Spinal cord (tissue), 9 donors: ENCODE measurements at regions not wholly inside any gene's neighbourhood (a gene's known extent, or its start where the extent isn't known, plus 50 kb on each side); places are given as distances from the start of the nearest gene placed in this dataset.
A peak's percentile ranks its signal among the peaks of the same experiment; 100 is the strongest.

Experiments used
- DNase-seq, 6 donors: peaks; one replicate each; pipeline versions ENCODE4 v3.0.0 to v3.0.0-alpha.2; 2013 to 2015; ENCODE audit warnings: low spot score in 6 of 6, low read depth in 4 of 6
- H3K27ac ChIP-seq: one replicate; pipeline ENCODE4 v1.5.1; 2013; ENCODE audit warnings: low read depth, low read length, control low read depth
- H3K27me3 ChIP-seq: one replicate; pipeline ENCODE4 v1.6.1; 2013; ENCODE audit warnings: low read length; ENCODE audit not compliant: control insufficient read depth, insufficient read depth
- H3K36me3 ChIP-seq: one replicate; pipeline ENCODE4 v1.6.1; 2013; ENCODE audit warnings: low read length; ENCODE audit not compliant: control insufficient read depth, insufficient read depth
- H3K4me1 ChIP-seq: one replicate; pipeline ENCODE4 v1.6.1; 2013; ENCODE audit warnings: low read length; ENCODE audit not compliant: control insufficient read depth, insufficient read depth
- H3K4me3 ChIP-seq: one replicate; pipeline ENCODE4 v1.5.1; 2013; ENCODE audit warnings: low read depth, low read length, control low read depth
- H3K9me3 ChIP-seq: one replicate; pipeline ENCODE4 v1.6.1; 2013; ENCODE audit warnings: low read length; ENCODE audit not compliant: control insufficient read depth, insufficient read depth
- WGBS: methylation state at CpG from one replicate; pipeline ENCODE4 v1.1.5; 2013; ENCODE audit warnings: missing lambda C conversion rate; ENCODE audit not compliant: insufficient coverage; 5-methylcytosine and 5-hydroxymethylcytosine counted together
- donor health status: healthy.

DNA sequence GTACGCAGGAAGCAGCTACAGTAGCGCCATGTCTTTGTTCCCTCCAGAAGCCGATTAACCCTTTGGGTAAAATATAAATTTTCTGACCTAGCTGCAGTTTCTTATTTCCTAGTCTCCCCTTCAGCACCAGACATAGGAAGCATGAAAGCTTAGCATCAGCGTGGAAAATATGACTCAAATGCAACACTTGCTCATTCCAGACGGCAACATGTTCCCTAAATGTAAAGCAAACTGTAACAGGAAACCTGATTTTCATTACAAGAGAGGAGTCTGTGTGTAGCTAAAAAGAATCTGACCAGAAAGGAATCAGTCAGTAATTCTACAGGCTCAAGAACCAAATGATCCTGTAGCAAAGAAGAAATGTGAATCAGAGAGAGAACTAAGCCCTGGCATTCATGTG is 219.2 kb downstream of the C7orf25 start:
- Histone ChIP-seq H3K4me1 (no peaks in the 10 kb centered on the region), H3K27me3 (no peaks in the 10 kb centered on the region), H3K27ac (no peak overlapping the region), H3K4me3 (no peak overlapping the region), H3K36me3 (no peaks in the 10 kb centered on the region), H3K9me3 (no peaks in the 10 kb centered on the region)
- WGBS: 79% methylated on average over 3 of the region's 5 CpGs
- peak in 1 of 6 donors; percentile 42 for DNase-seq

GRCh38 chr7:42690794-42691639 is 220.9 kb downstream of the C7orf25 start:
- Histone ChIP-seq H3K9me3 (no peaks in the 10 kb centered on the region), H3K4me1 (peaks cover 3% of the 10 kb centered on the region), H3K36me3 (no peaks in the 10 kb centered on the region), H3K27me3 (no peaks in the 10 kb centered on the region), H3K27ac (no peak overlapping the region), H3K4me3 (no peak overlapping the region)
- WGBS: 68% methylated on average over 11 of the region's 11 CpGs
- peak in 2 of 6 donors; percentile 63 to 79 for DNase-seq

DNA sequence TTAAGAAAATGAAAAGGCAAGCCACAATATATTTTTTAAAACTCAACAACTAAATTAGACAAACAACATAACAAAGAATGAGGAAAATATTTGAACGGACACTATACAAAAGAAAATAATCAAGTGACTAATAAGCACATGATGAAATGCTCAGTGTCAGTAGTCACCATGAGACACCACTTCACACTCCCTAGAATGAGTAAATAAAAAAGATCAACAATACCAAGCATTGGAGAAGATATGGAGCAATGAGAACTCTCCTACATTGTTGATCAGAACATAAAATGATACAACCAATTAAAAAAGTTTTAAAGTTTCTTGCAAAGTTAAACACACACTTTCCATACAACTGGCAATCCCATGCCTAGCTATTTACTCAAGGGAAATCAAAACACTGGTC is 222.2 kb downstream of the C7orf25 start:
- Histone ChIP-seq H3K27ac (no peak overlapping the region), H3K4me3 (no peak overlapping the region)
- WGBS: no CpG with 5 or more reads among the region's 1 CpG

DNA sequence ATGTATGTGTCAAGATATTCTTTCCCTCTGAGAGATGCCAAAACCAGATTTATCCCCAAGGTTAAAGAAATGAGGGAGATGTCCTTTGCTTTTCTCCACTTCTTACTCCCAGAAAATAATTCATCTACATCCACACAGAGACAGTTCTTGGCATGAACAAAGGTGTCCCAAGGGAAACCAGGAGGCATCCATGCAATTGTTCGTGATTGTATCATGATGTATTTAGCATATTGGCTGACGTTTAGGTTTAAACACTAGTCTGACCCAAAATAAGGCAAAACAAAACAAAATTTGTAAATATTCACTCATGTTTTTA is 223.9 kb downstream of the C7orf25 start:
- no peaks in the 10 kb centered on the region for H3K27me3 ChIP-seq
- no peaks in the 10 kb centered on the region for H3K36me3 ChIP-seq
- DNase-seq: peak in 1 of 6 donors; percentile 32
- WGBS: no CpG with 5 or more reads among the region's 2 CpGs
- no peaks in the 10 kb centered on the region for H3K9me3 ChIP-seq
- no peak overlapping the region for H3K27ac ChIP-seq
- H3K4me3 ChIP-seq: no peak overlapping the region
- peaks cover 7% of the 10 kb centered on the region for H3K4me1 ChIP-seq

More for the DNA sequence above, 222.2 kb downstream of the C7orf25 start:
- DNase-seq: no peak
- Histone ChIP-seq H3K9me3 (no peaks in the 10 kb centered on the region), H3K4me1 (peaks cover 7% of the 10 kb centered on the region), H3K27me3 (no peaks in the 10 kb centered on the region), H3K36me3 (no peaks in the 10 kb centered on the region)

- Histone ChIP-seq H3K4me1 (peaks cover 7% of the 10 kb centered on the region), H3K4me3 (no peak overlapping the region), H3K27ac (no peak overlapping the region), H3K36me3 (no peaks in the 10 kb centered on the region), H3K27me3 (no peaks in the 10 kb centered on the region), H3K9me3 (no peaks in the 10 kb centered on the region)
- 48% methylated on average over 2 of the region's 9 CpGs for WGBS
- peak in 1 of 6 donors; percentile 72 for DNase-seq
Measured at GRCh38 chr7:42687211-42688055, 224.4 kb downstream of the C7orf25 start.

- WGBS: 49% methylated on average over 4 of the region's 12 CpGs
- H3K27me3 ChIP-seq: no peaks in the 10 kb centered on the region
- H3K4me3 ChIP-seq: no peak overlapping the region
- no peak overlapping the region for H3K27ac ChIP-seq
- peak in 2 of 6 donors; percentile 16 to 54 for DNase-seq
- no peaks in the 10 kb centered on the region for H3K9me3 ChIP-seq
- peaks cover 7% of the 10 kb centered on the region for H3K4me1 ChIP-seq
- no peaks in the 10 kb centered on the region for H3K36me3 ChIP-seq
Measured at GRCh38 chr7:42686594-42687156, 225.2 kb downstream of the C7orf25 start.

DNA sequence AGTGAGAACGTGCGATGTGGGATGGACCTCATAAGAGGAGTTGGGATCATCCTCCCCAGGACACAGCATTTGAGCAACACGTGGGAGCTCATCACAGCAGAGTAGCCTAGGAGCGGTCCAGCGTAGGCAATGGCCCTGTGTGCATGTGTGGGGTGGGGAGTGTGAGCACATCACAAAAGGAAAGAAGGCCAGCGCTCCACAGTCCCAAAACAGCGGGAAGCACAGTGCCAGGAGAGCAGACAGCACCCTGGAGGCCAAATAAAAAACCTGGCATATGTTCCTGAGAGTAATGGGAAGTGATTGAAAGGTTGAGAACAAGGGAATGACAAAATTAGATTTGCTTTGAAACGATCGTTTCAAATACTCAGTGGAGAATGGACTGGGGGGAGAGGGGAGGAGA is 226.0 kb downstream of the C7orf25 start:
- DNase-seq: peak in 1 of 6 donors; percentile 17
- peaks cover 7% of the 10 kb centered on the region for H3K4me1 ChIP-seq
- 26% methylated on average over 7 of the region's 9 CpGs for WGBS
- H3K36me3 ChIP-seq: no peaks in the 10 kb centered on the region
- no peak overlapping the region for H3K4me3 ChIP-seq
- H3K27ac ChIP-seq: no peak overlapping the region
- H3K9me3 ChIP-seq: no peaks in the 10 kb centered on the region
- no peaks in the 10 kb centered on the region for H3K27me3 ChIP-seq

- Histone ChIP-seq H3K9me3 (peaks cover 3% of the 10 kb centered on the region), H3K4me3 (no peak overlapping the region), H3K27ac (no peak overlapping the region), H3K27me3 (no peaks in the 10 kb centered on the region), H3K4me1 (no peaks in the 10 kb centered on the region), H3K36me3 (no peaks in the 10 kb centered on the region)
- peak in 2 of 6 donors; percentile 19 to 52 for DNase-seq
- 78% methylated on average over 3 of the region's 3 CpGs for WGBS
Measured at GRCh38 chr7:42677751-42678699, 233.8 kb downstream of the C7orf25 start.

- no peaks in the 10 kb centered on the region for H3K36me3 ChIP-seq
- DNase-seq: no peak
- H3K27me3 ChIP-seq: no peaks in the 10 kb centered on the region
- H3K27ac ChIP-seq: no peak overlapping the region
- no peak overlapping the region for H3K4me3 ChIP-seq
- no peaks in the 10 kb centered on the region for H3K4me1 ChIP-seq
- H3K9me3 ChIP-seq: no peaks in the 10 kb centered on the region
Measured at GRCh38 chr7:42674541-42674940, 237.3 kb downstream of the C7orf25 start.
